ENCODE measurements at regions not wholly inside any gene's neighbourhood (a gene's known extent, or its start where the extent isn't known, plus 50 kb on each side); places are given as distances from the start of the nearest gene placed in this dataset.

- H3K27me3 ChIP-seq (replicated peaks in 1 of 2; ENCODE audit: control insufficient read depth in 2 of 2, extremely low read depth in 1 of 2, insufficient read depth in 2 of 2, low read length in 1 of 2): no peaks in the 10 kb centered on the region
- ChIA-PET CTCF (no interaction called here), POLR2A (no interaction called here)
- no peak overlapping the region for H3K27ac ChIP-seq (ENCODE audit: low read length)
- no peaks in the 10 kb centered on the region for H3K27me3 Mint-ChIP-seq
- H3K4me3 Mint-ChIP-seq: no peak overlapping the region
- H3K4me1 ChIP-seq (ENCODE audit: control insufficient read depth in 1 of 2, extremely low read depth in 1 of 2, insufficient read depth in 2 of 2, low read length in 2 of 2): no peaks in the 10 kb centered on the region
- H3K27ac Mint-ChIP-seq: no peak overlapping the region
- ATAC-seq (replicated peaks in 1 of 4) (no peak), DNase-seq (no peak)
- H3K9me3 Mint-ChIP-seq: peaks cover 4 to 17% (median 16%) of the 10 kb centered on the region in 3 donors
- no CpG with 5 or more reads among the region's 1 CpG for WGBS (ENCODE audit: insufficient coverage)
- no peaks in the 10 kb centered on the region for H3K36me3 Mint-ChIP-seq
- H3K9me3 ChIP-seq: no peaks in the 10 kb centered on the region
- H3K4me3 ChIP-seq (ENCODE audit: control insufficient read depth in 1 of 2, extremely low read depth in 1 of 2, low read length in 1 of 2): no peak overlapping the region
- H3K4me1 Mint-ChIP-seq: no peaks in the 10 kb centered on the region
- H3K36me3 ChIP-seq (ENCODE audit: control insufficient read depth in 2 of 2, extremely low read depth in 1 of 2, insufficient read depth in 1 of 2, low read length in 1 of 2): no peaks in the 10 kb centered on the region
Observed at GRCh38 chr13:83151308-83151660, 731.0 kb downstream of the SLITRK1 start.

GRCh38 chr13:83150616-83151307, 731.5 kb downstream of the SLITRK1 start:
- Mint-ChIP-seq H3K4me1 (no peaks in the 10 kb centered on the region), H3K36me3 (no peaks in the 10 kb centered on the region), H3K4me3 (no peak overlapping the region), H3K9me3 (peaks cover 5 to 17% (median 16%) of the 10 kb centered on the region in 3 donors), H3K27me3 (no peaks in the 10 kb centered on the region), H3K27ac (no peak overlapping the region)
- CTCF ChIA-PET: no interaction called here
- ATAC-seq (replicated peaks in 1 of 4) (no peak), DNase-seq (no peak)
- Histone ChIP-seq H3K36me3 (ENCODE audit: control insufficient read depth in 2 of 2, extremely low read depth in 1 of 2, insufficient read depth in 1 of 2, low read length in 1 of 2) (no peaks in the 10 kb centered on the region), H3K27me3 (replicated peaks in 1 of 2; ENCODE audit: control insufficient read depth in 2 of 2, extremely low read depth in 1 of 2, insufficient read depth in 2 of 2, low read length in 1 of 2) (no peaks in the 10 kb centered on the region), H3K4me1 (ENCODE audit: control insufficient read depth in 1 of 2, extremely low read depth in 1 of 2, insufficient read depth in 2 of 2, low read length in 2 of 2) (no peaks in the 10 kb centered on the region), H3K9me3 (no peaks in the 10 kb centered on the region), H3K4me3 (ENCODE audit: control insufficient read depth in 1 of 2, extremely low read depth in 1 of 2, low read length in 1 of 2) (no peak overlapping the region), H3K27ac (ENCODE audit: low read length) (no peak overlapping the region)
- POLR2A ChIA-PET: no interaction called here
- WGBS (ENCODE audit: insufficient coverage): 78% methylated on average over 2 of the region's 7 CpGs

GRCh38 chr13:83136660-83137059, 745.6 kb downstream of the SLITRK1 start:
- Mint-ChIP-seq H3K4me3 (no peak overlapping the region), H3K9me3 (peaks cover 3 to 8% (median 3%) of the 10 kb centered on the region in 3 donors), H3K4me1 (no peaks in the 10 kb centered on the region), H3K27ac (no peak overlapping the region), H3K27me3 (no peaks in the 10 kb centered on the region), H3K36me3 (no peaks in the 10 kb centered on the region)
- Histone ChIP-seq H3K27ac (ENCODE audit: low read length) (no peak overlapping the region), H3K4me3 (ENCODE audit: control insufficient read depth in 1 of 2, extremely low read depth in 1 of 2, low read length in 1 of 2) (no peak overlapping the region), H3K9me3 (no peaks in the 10 kb centered on the region), H3K27me3 (replicated peaks in 1 of 2; ENCODE audit: control insufficient read depth in 2 of 2, extremely low read depth in 1 of 2, insufficient read depth in 2 of 2, low read length in 1 of 2) (no peaks in the 10 kb centered on the region), H3K4me1 (ENCODE audit: control insufficient read depth in 1 of 2, extremely low read depth in 1 of 2, insufficient read depth in 2 of 2, low read length in 2 of 2) (no peaks in the 10 kb centered on the region), H3K36me3 (ENCODE audit: control insufficient read depth in 2 of 2, extremely low read depth in 1 of 2, insufficient read depth in 1 of 2, low read length in 1 of 2) (no peaks in the 10 kb centered on the region)
- ChIA-PET CTCF (no interaction called here), POLR2A (no interaction called here)
- ATAC-seq (replicated peaks in 1 of 4): no peak
- WGBS (ENCODE audit: insufficient coverage): 87% methylated on average over 13 of the region's 17 CpGs
- no peak for DNase-seq

- Mint-ChIP-seq H3K27me3 (no peaks in the 10 kb centered on the region), H3K27ac (no peak overlapping the region), H3K36me3 (no peaks in the 10 kb centered on the region), H3K4me1 (no peaks in the 10 kb centered on the region), H3K9me3 (peaks cover 3 to 20% (median 5%) of the 10 kb centered on the region in 3 donors), H3K4me3 (no peak overlapping the region)
- Histone ChIP-seq H3K9me3 (no peaks in the 10 kb centered on the region), H3K36me3 (ENCODE audit: control insufficient read depth in 2 of 2, extremely low read depth in 1 of 2, insufficient read depth in 1 of 2, low read length in 1 of 2) (no peaks in the 10 kb centered on the region), H3K27me3 (replicated peaks in 1 of 2; ENCODE audit: control insufficient read depth in 2 of 2, extremely low read depth in 1 of 2, insufficient read depth in 2 of 2, low read length in 1 of 2) (no peaks in the 10 kb centered on the region), H3K4me1 (ENCODE audit: control insufficient read depth in 1 of 2, extremely low read depth in 1 of 2, insufficient read depth in 2 of 2, low read length in 2 of 2) (no peaks in the 10 kb centered on the region), H3K27ac (ENCODE audit: low read length) (no peak overlapping the region), H3K4me3 (ENCODE audit: control insufficient read depth in 1 of 2, extremely low read depth in 1 of 2, low read length in 1 of 2) (no peak overlapping the region)
- no peak for ATAC-seq (replicated peaks in 1 of 4)
- DNase-seq: no peak
- WGBS (ENCODE audit: insufficient coverage): no CpG with 5 or more reads among the region's 1 CpG
- ChIA-PET POLR2A (no interaction called here), CTCF (no interaction called here)
Observed at GRCh38 chr13:83125791-83126190, 756.5 kb downstream of the SLITRK1 start.

- WGBS (ENCODE audit: insufficient coverage): 73% methylated on average over 2 of the region's 4 CpGs
- no peaks in the 10 kb centered on the region for H3K4me1 Mint-ChIP-seq
- H3K27me3 Mint-ChIP-seq: no peaks in the 10 kb centered on the region
- H3K4me3 Mint-ChIP-seq: no peak overlapping the region
- H3K9me3 Mint-ChIP-seq: peaks cover 0 to 12% (median 0%) of the 10 kb centered on the region in 3 donors
- Histone ChIP-seq H3K9me3 (no peaks in the 10 kb centered on the region), H3K27me3 (replicated peaks in 1 of 2; ENCODE audit: control insufficient read depth in 2 of 2, extremely low read depth in 1 of 2, insufficient read depth in 2 of 2, low read length in 1 of 2) (no peaks in the 10 kb centered on the region), H3K36me3 (ENCODE audit: control insufficient read depth in 2 of 2, extremely low read depth in 1 of 2, insufficient read depth in 1 of 2, low read length in 1 of 2) (no peaks in the 10 kb centered on the region), H3K4me1 (ENCODE audit: control insufficient read depth in 1 of 2, extremely low read depth in 1 of 2, insufficient read depth in 2 of 2, low read length in 2 of 2) (no peaks in the 10 kb centered on the region), H3K27ac (ENCODE audit: low read length) (no peak overlapping the region), H3K4me3 (ENCODE audit: control insufficient read depth in 1 of 2, extremely low read depth in 1 of 2, low read length in 1 of 2) (no peak overlapping the region)
- POLR2A ChIA-PET: no interaction called here
- ATAC-seq (replicated peaks in 1 of 4) (no peak), DNase-seq (no peak)
- H3K36me3 Mint-ChIP-seq: no peaks in the 10 kb centered on the region
- CTCF ChIA-PET: no interaction called here
- no peak overlapping the region for H3K27ac Mint-ChIP-seq
Observed at GRCh38 chr13:83121896-83122295, 760.4 kb downstream of the SLITRK1 start.

GRCh38 chr13:83117046-83117445, 765.2 kb downstream of the SLITRK1 start:
- no peaks in the 10 kb centered on the region for H3K27me3 ChIP-seq (replicated peaks in 1 of 2; ENCODE audit: control insufficient read depth in 2 of 2, extremely low read depth in 1 of 2, insufficient read depth in 2 of 2, low read length in 1 of 2)
- Mint-ChIP-seq H3K36me3 (no peaks in the 10 kb centered on the region), H3K27me3 (no peaks in the 10 kb centered on the region), H3K4me3 (no peak overlapping the region), H3K27ac (no peak overlapping the region), H3K9me3 (peaks cover 0 to 12% (median 2%) of the 10 kb centered on the region in 3 donors), H3K4me1 (no peaks in the 10 kb centered on the region)
- no peak overlapping the region for H3K27ac ChIP-seq (ENCODE audit: low read length)
- no peak for ATAC-seq (replicated peaks in 1 of 4)
- no peaks in the 10 kb centered on the region for H3K9me3 ChIP-seq
- ChIA-PET CTCF (no interaction called here), POLR2A (no interaction called here)
- H3K4me1 ChIP-seq (ENCODE audit: control insufficient read depth in 1 of 2, extremely low read depth in 1 of 2, insufficient read depth in 2 of 2, low read length in 2 of 2): no peaks in the 10 kb centered on the region
- H3K36me3 ChIP-seq (ENCODE audit: control insufficient read depth in 2 of 2, extremely low read depth in 1 of 2, insufficient read depth in 1 of 2, low read length in 1 of 2): no peaks in the 10 kb centered on the region
- no peak for DNase-seq
- 100% methylated on average over 3 of the region's 4 CpGs for WGBS (ENCODE audit: insufficient coverage)
- H3K4me3 ChIP-seq (ENCODE audit: control insufficient read depth in 1 of 2, extremely low read depth in 1 of 2, low read length in 1 of 2): no peak overlapping the region
